CD14-positive monocyte (primary cell): ENCODE measurements at regions not wholly inside any gene's neighbourhood (a gene's known extent, or its start where the extent isn't known, plus 50 kb on each side); places are given as distances from the start of the nearest gene placed in this dataset.

Experiments used
- DNase-seq, 3 donors: peaks; one replicate each; pipeline ENCODE4 v3.0.0-alpha.2; 2011 to 2022
- H2AFZ ChIP-seq: 2 replicates; pipeline ENCODE4 v1.6.0; 2012; ENCODE audit warnings: mild to moderate bottlenecking, low read depth, low read length, inconsistent platforms; ENCODE audit not compliant: insufficient read depth, poor library complexity, severe bottlenecking
- H3K27ac ChIP-seq, 2 donors: 1 replicate in 1 of 2; 2 replicates in 1 of 2; pipeline ENCODE4 v1.5.1; 2012 to 2013; ENCODE audit warnings: low read length in 2 of 2, control low read depth in 1 of 2, inconsistent platforms in 1 of 2, low read depth in 1 of 2, mild to moderate bottlenecking in 1 of 2
- H3K27me3 ChIP-seq, 2 donors: one replicate each; pipeline versions ENCODE4 v1.6.0 to v1.6.1; 2011 to 2013; ENCODE audit warnings: low read length in 2 of 2; ENCODE audit not compliant: control insufficient read depth in 2 of 2, insufficient read depth in 2 of 2
- H3K36me3 ChIP-seq, 2 donors: replicated peaks in 1 of 2; 1 replicate in 1 of 2; 2 replicates in 1 of 2; pipeline versions ENCODE4 v1.5.1 to v1.6.1; 2012 to 2013; ENCODE audit warnings: low read length in 2 of 2, control low read depth in 1 of 2, inconsistent platforms in 1 of 2, mild to moderate bottlenecking in 1 of 2; ENCODE audit not compliant: insufficient read depth in 2 of 2, control insufficient read depth in 1 of 2
- H3K4me1 ChIP-seq, 2 donors: 1 replicate in 1 of 2; 2 replicates in 1 of 2; pipeline versions ENCODE4 v1.5.1 to v1.6.1; 2012 to 2013; ENCODE audit warnings: low read length in 2 of 2, control low read depth in 1 of 2, inconsistent platforms in 1 of 2, mild to moderate bottlenecking in 1 of 2, moderate library complexity in 1 of 2; ENCODE audit not compliant: insufficient read depth in 2 of 2, control insufficient read depth in 1 of 2
- H3K4me2 ChIP-seq: replicated peaks from 2 replicates; pipeline ENCODE3; 2012; ENCODE audit warnings: low read length, moderate library complexity, mild to moderate bottlenecking; ENCODE audit not compliant: poor library complexity, severe bottlenecking; ENCODE audit errors: extremely low read depth
- H3K4me3 ChIP-seq, 3 experiments: fragments of 200-600 bp in 1 of 3; sonication (generic) in 1 of 3; replicated peaks in 1 of 3; 1 replicate in 2 of 3; 2 replicates in 1 of 3; pipeline ENCODE4 v1.5.1; 2011 to 2013; ENCODE audit warnings: low read length in 3 of 3, mild to moderate bottlenecking in 3 of 3, control low read depth in 2 of 3, low read depth in 2 of 3, inconsistent platforms in 1 of 3, moderate library complexity in 1 of 3
- H3K79me2 ChIP-seq: 2 replicates; pipeline ENCODE4 v1.6.0; 2012; ENCODE audit warnings: mild to moderate bottlenecking, control low read depth, inconsistent platforms, low read length, moderate library complexity; ENCODE audit not compliant: insufficient read depth
- H3K9ac ChIP-seq: 2 replicates; pipeline ENCODE4 v1.6.0; 2017; ENCODE audit warnings: low read length, mild to moderate bottlenecking; ENCODE audit not compliant: insufficient read depth, poor library complexity, severe bottlenecking
- H3K9me3 ChIP-seq, 2 donors: replicated peaks in 1 of 2; 1 replicate in 1 of 2; 2 replicates in 1 of 2; pipeline versions ENCODE4 v1.5.1 to v1.6.1; 2012 to 2013; ENCODE audit warnings: low read length in 2 of 2, control low read depth in 1 of 2; ENCODE audit not compliant: control insufficient read depth in 1 of 2, insufficient read depth in 1 of 2
- H4K20me1 ChIP-seq: 2 replicates; pipeline ENCODE4 v1.6.0; 2012; ENCODE audit warnings: mild to moderate bottlenecking, low read length, control low read depth, moderate library complexity; ENCODE audit not compliant: insufficient read depth
- H3K27ac Mint-ChIP-seq, 7 donors: one replicate each; pipeline ENCODE4 v1.8.0; 2020; ENCODE audit warnings: mild to moderate bottlenecking in 7 of 7, mixed read lengths in 7 of 7, moderate library complexity in 6 of 7, inconsistent platforms in 2 of 7
- H3K27me3 Mint-ChIP-seq, 3 donors: one replicate each; pipeline ENCODE4 v1.8.0; 2021 to 2022; ENCODE audit warnings: low read depth in 3 of 3, mild to moderate bottlenecking in 3 of 3, mixed read lengths in 3 of 3, moderate library complexity in 3 of 3, inconsistent platforms in 1 of 3
- H3K36me3 Mint-ChIP-seq, 2 donors: one replicate each; pipeline ENCODE4 v1.8.0; 2020; ENCODE audit warnings: mixed read lengths in 2 of 2, inconsistent platforms in 1 of 2, mild to moderate bottlenecking in 1 of 2
- H3K4me1 Mint-ChIP-seq: one replicate; pipeline ENCODE4 v1.8.0; 2020; ENCODE audit warnings: mild to moderate bottlenecking, mixed read lengths
- H3K4me3 Mint-ChIP-seq, 2 donors: one replicate each; pipeline ENCODE4 v1.8.0; 2020; ENCODE audit warnings: mild to moderate bottlenecking in 2 of 2, mixed read lengths in 2 of 2, moderate library complexity in 1 of 2
- H3K9me3 Mint-ChIP-seq, 7 donors: one replicate each; pipeline ENCODE4 v1.8.0; 2020 to 2022; ENCODE audit warnings: mixed read lengths in 7 of 7, mild to moderate bottlenecking in 6 of 7, moderate library complexity in 6 of 7, inconsistent platforms in 2 of 7
- CTCF ChIP-seq: fragments of 200-600 bp; IDR thresholded peaks from one replicate; pipeline ENCODE4 v1.8.0; 2022; ENCODE audit warnings: antibody characterized with exemption, mild to moderate bottlenecking
- WGBS: methylation state at CpG from one replicate; pipeline ENCODE4 v1.1.5; 2013; ENCODE audit warnings: missing lambda C conversion rate; ENCODE audit not compliant: insufficient coverage; 5-methylcytosine and 5-hydroxymethylcytosine counted together
- intact Hi-C, 2 donors: fragments of 100-400 bp; cut with micrococcal nuclease; formaldehyde crosslinking; loops; one replicate each; pipeline versions ENCODE4 v1.15.0 to v1.15.1; 2023

GRCh38 chr19:29119590-29119989 lies 93.4 kb downstream of the UQCRFS1 start:
- no peaks in the 10 kb centered on the region for H3K36me3 Mint-ChIP-seq
- TF ChIP-seq CTCF = no peak
- no peaks in the 10 kb centered on the region for H3K4me1 Mint-ChIP-seq
- Histone ChIP-seq H3K27me3 (no peaks in the 10 kb centered on the region), H3K9ac (no peak overlapping the region), H3K9me3 (peaks cover 0 to 5% of the 10 kb centered on the region in 2 donors), H3K27ac (no peak overlapping the region), H3K79me2 (no peaks in the 10 kb centered on the region), H3K4me3 (no peak overlapping the region), H4K20me1 (no peaks in the 10 kb centered on the region), H3K4me2 (no peak overlapping the region), H3K36me3 (no peaks in the 10 kb centered on the region), H2AFZ (no peak overlapping the region), H3K4me1 (no peaks in the 10 kb centered on the region)
- intact Hi-C loops = no loop called here
- H3K27me3 Mint-ChIP-seq = peaks cover 0 to 3% (median 0%) of the 10 kb centered on the region in 3 donors
- no peak overlapping the region for H3K4me3 Mint-ChIP-seq
- DNase-seq = no peak
- WGBS = 67% methylated on average over 8 of the region's 9 CpGs
- peaks cover 3 to 33% (median 8%) of the 10 kb centered on the region in 7 donors for H3K9me3 Mint-ChIP-seq
- no peak overlapping the region for H3K27ac Mint-ChIP-seq

- Mint-ChIP-seq H3K4me3 (no peak overlapping the region), H3K36me3 (no peaks in the 10 kb centered on the region), H3K27me3 (peaks cover 0 to 3% (median 0%) of the 10 kb centered on the region in 3 donors), H3K27ac (no peak overlapping the region), H3K4me1 (no peaks in the 10 kb centered on the region), H3K9me3 (peaks cover under 1 to 29% (median 3%) of the 10 kb centered on the region in 7 donors)
- Histone ChIP-seq H3K36me3 (no peaks in the 10 kb centered on the region), H3K79me2 (no peaks in the 10 kb centered on the region), H3K4me1 (no peaks in the 10 kb centered on the region), H3K9ac (no peak overlapping the region), H2AFZ (no peak overlapping the region), H3K27me3 (no peaks in the 10 kb centered on the region), H3K4me2 (no peak overlapping the region), H3K4me3 (no peak overlapping the region), H3K9me3 (no peaks in the 10 kb centered on the region), H4K20me1 (no peaks in the 10 kb centered on the region), H3K27ac (no peak overlapping the region)
- no peak for TF ChIP-seq CTCF
- 58% methylated on average over 3 of the region's 3 CpGs for WGBS
- intact Hi-C loops = no loop called here
- no peak for DNase-seq
Observed at GRCh38 chr19:29118389-29118788, 94.6 kb downstream of the UQCRFS1 start.
